NB4 (cell line): ENCODE measurements at regions not wholly inside any gene's neighbourhood (a gene's known extent, or its start where the extent isn't known, plus 50 kb on each side); places are given as distances from the start of the nearest gene placed in this dataset.
"Not testable (repeated sequence)": the region's sequence is repeated elsewhere in the genome, so short reads cannot be mapped to it uniquely, and the experiment has no call there.

Experiments used
- DNase-seq: peaks from one replicate; pipeline ENCODE4 v3.0.0; 2010; ENCODE audit warnings: low read depth
- H3K4me3 ChIP-seq: one replicate; pipeline ENCODE4 v1.5.1; 2011; ENCODE audit warnings: mild to moderate bottlenecking, low read depth, low read length, moderate library complexity
- CTCF ChIP-seq: IDR thresholded peaks from one replicate; pipeline ENCODE4 v1.5.1; 2012; ENCODE audit warnings: low read depth, low read length
- MAX ChIP-seq: IDR thresholded peaks from 2 replicates; pipeline ENCODE4 v1.6.1; 2011; ENCODE audit warnings: low read depth, low read length
- MYC ChIP-seq: IDR thresholded peaks from 2 replicates; pipeline ENCODE4 v1.6.1; 2011; ENCODE audit warnings: low read depth, low read length
- POLR2A ChIP-seq: IDR thresholded peaks from 2 replicates; pipeline ENCODE4 v1.6.1; 2011; ENCODE audit warnings: mild to moderate bottlenecking; ENCODE audit not compliant: insufficient read length; ENCODE audit errors: extremely low read depth

GRCh38 chr22:16695261-16695660 is 102.7 kb upstream of the CCT8L2 start:
- DNase-seq: no peak
- TF ChIP-seq MYC (no peak), MAX (no peak)
- no peak overlapping the region for H3K4me3 ChIP-seq

GRCh38 chr22:16693747-16694146 is 101.1 kb upstream of the CCT8L2 start:
- H3K4me3 ChIP-seq, DNase-seq: not testable (repeated sequence)

GRCh38 chr22:16689358-16689757 is 96.7 kb upstream of the CCT8L2 start:
- not testable (repeated sequence) for H3K4me3 ChIP-seq

GRCh38 chr22:16681290-16681689 is 88.7 kb upstream of the CCT8L2 start:
- DNase-seq, H3K4me3 ChIP-seq: not testable (repeated sequence)

More at GRCh38 chr22:16689358-16689757, 96.7 kb upstream of the CCT8L2 start:
- DNase-seq: not testable (repeated sequence)

GRCh38 chr22:16680209-16680899 is 87.7 kb upstream of the CCT8L2 start:
- not testable (repeated sequence) for H3K4me3 ChIP-seq, DNase-seq

- DNase-seq, H3K4me3 ChIP-seq: not testable (repeated sequence)
Observed at GRCh38 chr22:16679191-16679834, 86.7 kb upstream of the CCT8L2 start.

GRCh38 chr22:16673433-16673832 is 80.8 kb upstream of the CCT8L2 start:
- DNase-seq, H3K4me3 ChIP-seq: not testable (repeated sequence)

- not testable (repeated sequence) for H3K4me3 ChIP-seq, DNase-seq
Observed at GRCh38 chr22:16665610-16666009, 73.0 kb upstream of the CCT8L2 start.

GRCh38 chr22:16662330-16662729 is 69.7 kb upstream of the CCT8L2 start:
- DNase-seq: not testable (repeated sequence)

GRCh38 chr22:16660989-16661388 is 68.4 kb upstream of the CCT8L2 start:
- not testable (repeated sequence) for DNase-seq, H3K4me3 ChIP-seq

More at GRCh38 chr22:16662330-16662729, 69.7 kb upstream of the CCT8L2 start:
- H3K4me3 ChIP-seq: not testable (repeated sequence)

GRCh38 chr22:16660570-16660969 is 68.0 kb upstream of the CCT8L2 start:
- not testable (repeated sequence) for DNase-seq, H3K4me3 ChIP-seq

GRCh38 chr22:16659273-16659834 is 66.7 kb upstream of the CCT8L2 start:
- DNase-seq, H3K4me3 ChIP-seq: not testable (repeated sequence)

- TF ChIP-seq MYC: no peak
- no peak for TF ChIP-seq POLR2A
- no peak for TF ChIP-seq CTCF
- no peak for TF ChIP-seq MAX
- no peak overlapping the region for H3K4me3 ChIP-seq
- DNase-seq: no peak
Observed at GRCh38 chr22:16658068-16658467, 65.5 kb upstream of the CCT8L2 start.
